OCI-LY1 (cell line): ENCODE measurements at regions not wholly inside any gene's neighbourhood (a gene's known extent, or its start where the extent isn't known, plus 50 kb on each side); places are given as distances from the start of the nearest gene placed in this dataset.
A peak's percentile ranks its signal among the peaks of the same experiment; 100 is the strongest.

Experiments used
- H2AFZ ChIP-seq: fragments of 200-600 bp; sonication (generic), shearing (Covaris generic); 2 replicates; pipeline ENCODE4 v1.6.0; 2014; ENCODE audit warnings: antibody characterized with exemption, mild to moderate bottlenecking, low read length
- H3F3A ChIP-seq: fragments of 200-600 bp; sonication (generic), shearing (Covaris generic); 2 replicates; pipeline ENCODE4 v1.6.0; 2014; ENCODE audit warnings: mild to moderate bottlenecking, antibody characterized with exemption, low read length, moderate library complexity; ENCODE audit not compliant: insufficient read depth
- H3K27ac ChIP-seq: fragments of 200-600 bp; sonication (generic); 2 replicates; pipeline ENCODE4 v1.5.1; 2014; ENCODE audit warnings: low read length, mixed run types, mild to moderate bottlenecking, low read depth; ENCODE audit not compliant: poor library complexity, severe bottlenecking
- H3K27me3 ChIP-seq: fragments of 200-600 bp; sonication (generic); 2 replicates; pipeline ENCODE4 v1.6.0; 2014; ENCODE audit warnings: antibody characterized with exemption, mild to moderate bottlenecking, low read length, moderate library complexity; ENCODE audit not compliant: insufficient read depth
- H3K36me3 ChIP-seq: fragments of 200-600 bp; sonication (generic); 2 replicates; pipeline ENCODE4 v1.6.1; 2014; ENCODE audit warnings: mild to moderate bottlenecking, antibody characterized with exemption, low read length, moderate library complexity, mixed read lengths; ENCODE audit not compliant: insufficient read depth
- H3K4me1 ChIP-seq: fragments of 200-600 bp; sonication (generic); 2 replicates; pipeline ENCODE4 v1.5.1; 2014; ENCODE audit warnings: mild to moderate bottlenecking, low read length, moderate library complexity; ENCODE audit not compliant: insufficient read depth, severe bottlenecking
- H3K4me2 ChIP-seq: fragments of 200-600 bp; sonication (generic), shearing (Covaris generic); 2 replicates; pipeline ENCODE4 v1.6.1; 2014; ENCODE audit warnings: low read length
- H3K4me3 ChIP-seq: fragments of 200-600 bp; sonication (generic); 2 replicates; pipeline ENCODE4 v1.5.1; 2014; ENCODE audit warnings: low read length, low read depth, mild to moderate bottlenecking, mixed read lengths; ENCODE audit not compliant: poor library complexity, severe bottlenecking
- H3K79me2 ChIP-seq: fragments of 200-600 bp; shearing (Covaris generic); 2 replicates; pipeline ENCODE4 v1.6.1; 2016; ENCODE audit warnings: mixed run types, low read length, mixed read lengths; ENCODE audit not compliant: insufficient read depth
- H3K9ac ChIP-seq: fragments of 200-600 bp; sonication (generic), shearing (Covaris generic); 2 replicates; pipeline ENCODE4 v1.6.1; 2014; ENCODE audit warnings: mild to moderate bottlenecking, low read length, mixed read lengths
- H3K9me2 ChIP-seq: fragments of 200-600 bp; sonication (generic), shearing (Covaris generic); 2 replicates; pipeline ENCODE4 v1.6.1; 2014; ENCODE audit warnings: low read depth, mild to moderate bottlenecking, low read length, mixed read lengths
- H3K9me3 ChIP-seq: fragments of 200-600 bp; shearing (Covaris generic); 2 replicates; pipeline ENCODE4 v1.6.1; 2014; ENCODE audit warnings: low read length, mixed read lengths
- H4K20me1 ChIP-seq: fragments of 200-600 bp; sonication (generic), shearing (Covaris generic); 2 replicates; pipeline ENCODE4 v1.6.0; 2016; ENCODE audit warnings: mild to moderate bottlenecking, low read length; ENCODE audit not compliant: insufficient read depth
- EZH2 ChIP-seq: fragments of 200-600 bp; sonication (generic), shearing (Covaris generic); IDR thresholded peaks from 2 replicates; pipeline ENCODE4 v1.8.0; 2017; ENCODE audit warnings: borderline replicate concordance, mixed run types, mild to moderate bottlenecking, antibody characterized with exemption, low read length, moderate library complexity, mixed read lengths
- TF ChIP-seq, protein P1 (sequence below): fragments of 200-600 bp; sonication (generic), shearing (Covaris generic); IDR thresholded peaks from 2 replicates; pipeline ENCODE4 v1.5.1; 2017; ENCODE audit warnings: mild to moderate bottlenecking, antibody characterized with exemption, low read length, moderate library complexity, mixed read lengths

DNA sequence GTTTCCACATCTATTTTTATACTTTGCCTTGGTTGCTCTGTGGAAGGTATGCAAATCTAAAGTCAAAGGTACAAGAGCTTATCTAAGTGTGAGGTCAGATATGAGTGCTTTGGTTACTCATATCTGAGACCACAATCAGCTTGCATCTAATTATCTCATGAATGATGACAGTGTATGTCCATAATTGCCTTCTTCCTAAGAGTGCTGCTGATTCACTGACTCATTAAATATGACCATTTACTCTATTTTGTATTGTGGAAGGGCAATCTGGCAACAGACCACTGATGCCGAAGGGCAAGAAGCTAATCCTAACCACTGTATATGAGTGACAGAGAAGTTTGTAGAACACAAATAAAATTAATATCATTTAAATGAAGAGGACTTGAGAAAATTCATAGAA, 1190.2 kb upstream of the AGA start:
- Histone ChIP-seq H3K79me2 (no peaks in the 10 kb centered on the region), H3K9ac (no peak overlapping the region), H4K20me1 (no peaks in the 10 kb centered on the region), H3K27ac (no peak overlapping the region), H3K36me3 (no peaks in the 10 kb centered on the region), H2AFZ (no peak overlapping the region), H3K9me2 (no peaks in the 10 kb centered on the region), H3K9me3 (no peaks in the 10 kb centered on the region), H3K27me3 (no peaks in the 10 kb centered on the region), H3F3A (no peaks in the 10 kb centered on the region), H3K4me3 (no peak overlapping the region), H3K4me1 (no peaks in the 10 kb centered on the region), H3K4me2 (no peak overlapping the region)
- TF ChIP-seq, protein P1, sequence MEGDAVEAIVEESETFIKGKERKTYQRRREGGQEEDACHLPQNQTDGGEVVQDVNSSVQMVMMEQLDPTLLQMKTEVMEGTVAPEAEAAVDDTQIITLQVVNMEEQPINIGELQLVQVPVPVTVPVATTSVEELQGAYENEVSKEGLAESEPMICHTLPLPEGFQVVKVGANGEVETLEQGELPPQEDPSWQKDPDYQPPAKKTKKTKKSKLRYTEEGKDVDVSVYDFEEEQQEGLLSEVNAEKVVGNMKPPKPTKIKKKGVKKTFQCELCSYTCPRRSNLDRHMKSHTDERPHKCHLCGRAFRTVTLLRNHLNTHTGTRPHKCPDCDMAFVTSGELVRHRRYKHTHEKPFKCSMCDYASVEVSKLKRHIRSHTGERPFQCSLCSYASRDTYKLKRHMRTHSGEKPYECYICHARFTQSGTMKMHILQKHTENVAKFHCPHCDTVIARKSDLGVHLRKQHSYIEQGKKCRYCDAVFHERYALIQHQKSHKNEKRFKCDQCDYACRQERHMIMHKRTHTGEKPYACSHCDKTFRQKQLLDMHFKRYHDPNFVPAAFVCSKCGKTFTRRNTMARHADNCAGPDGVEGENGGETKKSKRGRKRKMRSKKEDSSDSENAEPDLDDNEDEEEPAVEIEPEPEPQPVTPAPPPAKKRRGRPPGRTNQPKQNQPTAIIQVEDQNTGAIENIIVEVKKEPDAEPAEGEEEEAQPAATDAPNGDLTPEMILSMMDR: no peak
- TF ChIP-seq EZH2: no peak

- Histone ChIP-seq H3K4me2 (no peak overlapping the region), H3K79me2 (no peaks in the 10 kb centered on the region), H3K4me3 (no peak overlapping the region), H3F3A (no peaks in the 10 kb centered on the region), H3K36me3 (no peaks in the 10 kb centered on the region), H3K27ac (no peak overlapping the region), H3K4me1 (no peaks in the 10 kb centered on the region), H3K9me2 (no peaks in the 10 kb centered on the region), H4K20me1 (no peaks in the 10 kb centered on the region), H3K9ac (no peak overlapping the region), H2AFZ (no peak overlapping the region), H3K27me3 (no peaks in the 10 kb centered on the region), H3K9me3 (no peaks in the 10 kb centered on the region)
- TF ChIP-seq, protein P1: peak; percentile 33
- no peak for TF ChIP-seq EZH2
Observed at GRCh38 chr4:178633263-178633662, 1191.0 kb upstream of the AGA start.

DNA sequence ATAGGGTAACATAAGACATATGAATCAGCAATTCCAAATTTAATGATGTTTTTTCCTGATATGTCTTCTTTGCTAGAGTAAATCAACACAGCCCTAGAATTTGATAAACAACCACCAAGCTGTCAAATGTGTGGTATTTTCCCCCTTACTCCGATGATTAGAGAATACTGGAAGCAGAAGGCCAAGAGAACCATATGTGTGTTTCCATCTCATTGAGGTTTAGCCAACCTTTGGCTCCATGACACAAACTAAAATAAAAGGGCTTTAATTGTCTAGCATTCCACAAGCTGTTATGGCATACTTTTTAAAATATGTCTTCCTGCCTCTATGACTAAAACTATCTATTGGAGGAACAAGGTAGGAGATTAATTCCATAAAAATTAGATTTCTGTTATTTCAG, 1222.4 kb upstream of the AGA start:
- Histone ChIP-seq H3K4me1 (no peaks in the 10 kb centered on the region), H3K4me3 (no peak overlapping the region), H2AFZ (no peak overlapping the region), H3K27me3 (no peaks in the 10 kb centered on the region), H3K36me3 (no peaks in the 10 kb centered on the region), H3K9me3 (no peaks in the 10 kb centered on the region), H3K9ac (no peak overlapping the region), H3K79me2 (no peaks in the 10 kb centered on the region), H4K20me1 (no peaks in the 10 kb centered on the region), H3K4me2 (no peak overlapping the region), H3K9me2 (no peaks in the 10 kb centered on the region), H3F3A (no peaks in the 10 kb centered on the region), H3K27ac (no peak overlapping the region)
- TF ChIP-seq EZH2: no peak
- TF ChIP-seq, protein P1: no peak
